ENCODE measurements at regions not wholly inside any gene's neighbourhood (a gene's known extent, or its start where the extent isn't known, plus 50 kb on each side); places are given as distances from the start of the nearest gene placed in this dataset.

GRCh38 chr10:120112809-120113208 lies 220.3 kb downstream of the SEC23IP start:
- no peaks in the 10 kb centered on the region for H3K9me3 ChIP-seq
- H3K27ac ChIP-seq = no peak overlapping the region
- H3K4me1 ChIP-seq = no peaks in the 10 kb centered on the region
- no peak overlapping the region for H3K4me3 ChIP-seq
- no peaks in the 10 kb centered on the region for H3K27me3 ChIP-seq
- no peaks in the 10 kb centered on the region for H3K36me3 ChIP-seq
- TF ChIP-seq CTCF (IDR thresholded peaks at IDR 0.05) (no peak), POLR2AphosphoS5 (IDR thresholded peaks at IDR 0.05) (no peak), EP300 (IDR thresholded peaks at IDR 0.05) (no peak), POLR2A (IDR thresholded peaks at IDR 0.05) (no peak)
- DNase-seq (ENCODE audit: low spot score in 2 of 2) = no peak

DNA sequence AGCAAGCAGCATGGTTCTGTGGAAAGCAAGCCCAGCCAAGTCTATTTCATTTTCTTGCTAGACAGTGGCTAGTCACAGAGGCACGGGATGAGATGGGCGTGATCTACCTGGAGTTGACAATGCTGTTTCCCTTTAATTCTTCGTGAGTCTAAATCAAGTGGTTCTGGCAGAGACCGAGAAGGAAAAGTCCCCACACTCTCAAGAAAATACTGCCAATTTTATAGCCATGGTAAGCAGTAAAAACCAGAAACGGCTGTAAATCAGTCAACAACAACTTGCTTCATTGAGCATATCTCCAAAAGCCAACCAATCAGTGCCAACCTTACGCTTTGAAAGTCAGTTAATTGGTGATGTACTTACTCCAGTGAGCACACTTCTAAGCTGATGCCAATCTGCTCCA lies 223.4 kb downstream of the SEC23IP start:
- H3K9me3 ChIP-seq = no peaks in the 10 kb centered on the region
- no peaks in the 10 kb centered on the region for H3K27me3 ChIP-seq
- DNase-seq (ENCODE audit: low spot score in 2 of 2) = no peak
- WGBS = 23% methylated on average over 6 of the region's 6 CpGs
- H3K36me3 ChIP-seq = no peaks in the 10 kb centered on the region
- no peaks in the 10 kb centered on the region for H3K4me1 ChIP-seq
- TF ChIP-seq POLR2AphosphoS5 (IDR thresholded peaks at IDR 0.05) (no peak), CTCF (IDR thresholded peaks at IDR 0.05) (no peak), POLR2A (IDR thresholded peaks at IDR 0.05) (no peak), EP300 (IDR thresholded peaks at IDR 0.05) (no peak)
- no peak overlapping the region for H3K4me3 ChIP-seq
- no peak overlapping the region for H3K27ac ChIP-seq

- H3K36me3 ChIP-seq = no peaks in the 10 kb centered on the region
- H3K9me3 ChIP-seq = no peaks in the 10 kb centered on the region
- DNase-seq (ENCODE audit: low spot score in 2 of 2) = no peak
- no peak for TF ChIP-seq POLR2AphosphoS5 (IDR thresholded peaks at IDR 0.05)
- TF ChIP-seq POLR2A (IDR thresholded peaks at IDR 0.05) = no peak
- TF ChIP-seq EP300 (IDR thresholded peaks at IDR 0.05) = no peak
- TF ChIP-seq CTCF (IDR thresholded peaks at IDR 0.05) = no peak
- 100% methylated on average over 1 of the region's 1 CpG for WGBS
- H3K4me3 ChIP-seq = no peak overlapping the region
- H3K4me1 ChIP-seq = no peaks in the 10 kb centered on the region
- H3K27ac ChIP-seq = no peak overlapping the region
- H3K27me3 ChIP-seq = no peaks in the 10 kb centered on the region
Measured at GRCh38 chr10:120121768-120122167, 229.2 kb downstream of the SEC23IP start.

- no peak for DNase-seq (ENCODE audit: low spot score in 2 of 2)
- 39% methylated on average over 3 of the region's 3 CpGs for WGBS
- no peaks in the 10 kb centered on the region for H3K36me3 ChIP-seq
- H3K27me3 ChIP-seq = no peaks in the 10 kb centered on the region
- H3K4me1 ChIP-seq = no peaks in the 10 kb centered on the region
- no peaks in the 10 kb centered on the region for H3K9me3 ChIP-seq
- no peak for TF ChIP-seq POLR2AphosphoS5 (IDR thresholded peaks at IDR 0.05)
- TF ChIP-seq EP300 (IDR thresholded peaks at IDR 0.05) = no peak
- no peak for TF ChIP-seq CTCF (IDR thresholded peaks at IDR 0.05)
- TF ChIP-seq POLR2A (IDR thresholded peaks at IDR 0.05) = no peak
- no peak overlapping the region for H3K27ac ChIP-seq
- no peak overlapping the region for H3K4me3 ChIP-seq
Measured at GRCh38 chr10:120131183-120131582, 238.7 kb downstream of the SEC23IP start.

DNA sequence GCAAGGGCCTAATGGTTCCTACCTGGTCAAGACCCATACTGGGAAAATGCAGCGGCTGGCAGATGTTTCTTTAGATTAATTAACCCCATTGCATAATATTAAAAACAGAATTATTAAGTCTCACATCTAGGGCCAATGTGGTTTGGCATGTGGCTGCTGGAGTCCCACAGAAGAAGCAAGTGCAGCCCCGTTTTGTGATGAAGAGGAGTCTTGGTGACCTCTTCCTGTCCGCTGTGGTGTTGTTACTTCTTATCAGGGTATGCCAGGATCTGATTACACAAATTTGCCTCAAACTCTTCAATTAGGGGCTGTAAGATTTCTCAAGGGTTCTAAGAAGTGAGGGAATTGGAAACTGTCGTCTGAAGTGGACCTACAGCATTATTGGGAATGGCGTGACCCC lies 240.3 kb downstream of the SEC23IP start:
- Histone ChIP-seq H3K4me3 (no peak overlapping the region), H3K9me3 (no peaks in the 10 kb centered on the region), H3K36me3 (no peaks in the 10 kb centered on the region), H3K4me1 (no peaks in the 10 kb centered on the region), H3K27ac (no peak overlapping the region), H3K27me3 (no peaks in the 10 kb centered on the region)
- TF ChIP-seq POLR2AphosphoS5 (IDR thresholded peaks at IDR 0.05) (no peak), CTCF (IDR thresholded peaks at IDR 0.05) (no peak), EP300 (IDR thresholded peaks at IDR 0.05) (no peak), POLR2A (IDR thresholded peaks at IDR 0.05) (no peak)
- DNase-seq (ENCODE audit: low spot score in 2 of 2) = no peak
- 75% methylated on average over 5 of the region's 5 CpGs for WGBS
